IPS-NIHi7 (cell line): ENCODE measurements at regions not wholly inside any gene's neighbourhood (a gene's known extent, or its start where the extent isn't known, plus 50 kb on each side); places are given as distances from the start of the nearest gene placed in this dataset.
"Not testable (repeated sequence)": the region's sequence is repeated elsewhere in the genome, so short reads cannot be mapped to it uniquely, and the experiment has no call there.

Experiments
- DNase-seq: peaks from one replicate; pipeline ENCODE4 v3.0.0; 2012; ENCODE audit warnings: mixed read lengths; ENCODE audit errors: extremely low spot score

GRCh38 chr12:107497231-107497630, 188.4 kb upstream of the PWP1 start:
- no peak for DNase-seq

DNA sequence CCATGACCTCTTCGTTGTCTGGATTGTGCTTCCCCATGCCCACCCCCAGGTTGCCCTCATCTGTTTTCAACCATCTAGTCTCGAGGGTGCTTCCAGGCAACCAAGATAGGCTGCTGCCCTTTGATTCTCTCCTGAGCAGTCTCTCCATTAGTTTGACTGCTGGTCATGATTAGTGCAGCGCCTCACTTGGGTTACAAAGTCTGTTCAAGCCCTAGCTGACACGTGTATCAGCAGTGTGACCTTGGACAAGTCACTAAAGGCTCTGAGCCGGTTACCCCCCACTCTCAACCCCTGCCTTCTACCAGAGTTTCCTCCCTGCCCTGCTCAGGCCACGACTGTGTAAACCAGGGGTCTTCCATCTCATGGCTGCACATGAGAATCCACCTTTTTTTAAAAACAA, 185.3 kb upstream of the PWP1 start:
- no peak for DNase-seq

GRCh38 chr12:107501681-107502080, 183.9 kb upstream of the PWP1 start:
- no peak for DNase-seq

- DNase-seq, result no peak
Measured at GRCh38 chr12:107503129-107503855, 182.3 kb upstream of the PWP1 start.

- no peak for DNase-seq
Measured at GRCh38 chr12:107503887-107504885, 181.4 kb upstream of the PWP1 start.

DNA sequence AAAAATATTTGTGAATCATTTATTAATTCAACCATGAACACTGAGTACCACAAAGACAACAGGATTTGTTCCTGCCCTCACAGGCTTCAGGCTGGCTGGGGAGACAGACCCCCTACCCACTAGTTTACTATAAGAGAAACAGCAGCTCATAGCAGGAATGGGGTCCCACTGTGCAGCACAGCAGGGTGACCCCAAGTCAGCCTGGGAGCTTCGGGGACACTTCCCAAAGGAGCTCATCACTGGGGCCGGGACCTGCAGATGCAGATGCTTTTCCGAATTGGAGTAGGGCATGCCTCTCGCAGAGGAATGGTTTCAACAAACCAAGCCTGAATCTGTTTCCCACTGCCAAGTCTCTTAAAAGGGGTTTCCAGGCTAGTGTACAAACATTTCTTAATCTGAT, 176.2 kb upstream of the PWP1 start:
- no peak for DNase-seq

- no peak for DNase-seq
Measured at GRCh38 chr12:107510211-107510610, 175.4 kb upstream of the PWP1 start.

- DNase-seq, result no peak
Measured at GRCh38 chr12:107511292-107511691, 174.3 kb upstream of the PWP1 start.

DNA sequence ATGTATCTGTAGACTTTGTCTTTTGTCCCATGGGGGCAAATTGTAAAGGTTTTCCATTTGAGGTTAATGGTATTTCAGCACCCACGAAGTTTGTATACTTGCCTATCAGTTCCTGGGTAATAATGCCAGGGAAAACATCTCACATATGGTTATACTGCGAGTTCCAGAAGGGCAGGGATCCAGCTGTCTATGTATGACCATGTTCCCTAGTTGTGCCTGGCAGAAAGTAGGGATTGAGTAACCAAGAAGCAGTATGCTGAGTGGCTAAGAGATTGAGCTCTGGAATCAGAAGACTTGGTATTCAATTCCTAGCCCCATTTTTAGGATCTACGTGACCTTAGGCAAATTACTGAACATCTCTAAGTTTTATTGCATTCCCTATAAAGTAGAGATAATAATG, 173.2 kb upstream of the PWP1 start:
- no peak for DNase-seq

DNA sequence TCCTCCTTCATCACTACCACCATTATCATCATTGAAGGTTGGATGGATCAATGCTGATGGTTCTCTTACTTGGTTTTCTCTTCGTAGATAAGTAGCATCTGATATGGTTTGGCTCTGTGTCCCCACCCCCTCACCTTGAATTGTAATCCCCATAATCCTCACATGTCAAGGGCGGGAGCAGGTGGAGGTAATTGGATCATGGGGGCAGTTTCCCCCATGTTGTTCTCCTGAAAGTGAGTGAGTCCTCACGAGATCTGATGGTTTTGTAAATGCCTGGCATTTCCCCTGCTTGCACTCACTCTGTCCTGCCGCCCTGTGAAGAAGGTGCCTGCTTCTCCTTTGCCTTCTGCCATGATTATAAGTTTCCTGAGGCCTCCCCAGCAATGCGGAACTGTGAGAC, 172.4 kb upstream of the PWP1 start:
- no peak for DNase-seq

DNA sequence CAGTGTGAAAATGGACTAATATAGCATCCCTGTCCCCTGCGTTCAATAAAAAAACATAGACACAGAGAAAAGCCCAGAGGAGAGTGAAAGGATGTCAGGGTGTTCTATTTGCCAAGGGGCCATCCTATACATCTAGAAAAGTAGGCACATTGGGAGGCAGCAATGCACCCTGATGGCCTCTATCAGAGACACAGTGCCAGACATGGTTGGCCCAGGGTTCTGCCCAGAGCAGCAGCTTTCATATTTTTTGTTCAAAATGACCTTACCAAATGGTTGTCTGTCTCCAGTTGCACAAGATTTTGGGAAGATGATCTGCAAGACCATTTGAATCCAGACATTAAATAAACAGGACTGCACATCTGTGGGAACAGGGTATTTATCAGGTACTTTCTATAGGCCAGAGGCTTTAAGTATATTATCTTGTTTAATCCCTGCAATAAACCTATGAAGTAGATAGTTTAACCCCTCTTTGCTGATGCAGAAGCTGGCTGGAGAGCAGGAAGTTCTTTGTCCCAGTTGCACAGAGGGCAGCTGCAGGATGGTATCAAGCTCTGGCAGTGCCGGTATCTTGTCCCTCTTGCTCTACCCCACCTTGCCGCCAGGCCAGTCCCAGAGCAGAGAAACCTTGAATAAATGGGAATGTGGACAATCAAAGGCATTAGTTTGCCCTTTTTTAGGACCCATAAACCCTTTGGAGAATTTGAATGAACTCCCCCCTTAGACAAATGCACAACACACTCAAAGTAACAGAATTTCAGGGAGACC, 171.8 kb upstream of the PWP1 start:
- no peak for DNase-seq

- DNase-seq, result no peak
Measured at GRCh38 chr12:107514887-107515445, 170.6 kb upstream of the PWP1 start.

DNA sequence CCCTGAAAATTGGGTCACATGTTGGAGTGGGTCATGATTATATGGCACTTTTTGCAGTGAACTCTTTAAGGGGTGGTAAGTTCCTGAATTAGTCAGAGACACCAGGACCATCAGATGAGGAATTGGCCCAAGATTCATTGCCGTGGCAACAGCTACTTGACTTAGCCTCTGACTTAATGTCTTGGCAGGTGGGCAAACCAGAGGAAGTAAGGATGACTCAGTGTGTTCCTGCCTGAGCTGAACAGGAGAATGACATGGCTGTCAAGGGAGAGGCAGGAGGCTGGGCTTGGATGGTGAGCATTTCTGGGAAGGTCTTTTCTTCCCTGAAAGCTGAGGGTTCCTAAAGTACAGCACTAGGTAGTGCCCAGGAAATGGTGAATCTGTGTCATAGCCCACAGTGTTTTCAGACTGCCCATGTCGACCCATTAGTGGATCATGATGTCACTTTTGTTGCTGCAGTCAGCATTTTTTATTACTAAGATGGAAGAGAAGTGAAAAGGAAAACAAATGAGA, 170.1 kb upstream of the PWP1 start:
- peak; percentile 54 for DNase-seq

- DNase-seq, result not testable (repeated sequence)
Measured at GRCh38 chr12:107517816-107518215, 167.8 kb upstream of the PWP1 start.

DNA sequence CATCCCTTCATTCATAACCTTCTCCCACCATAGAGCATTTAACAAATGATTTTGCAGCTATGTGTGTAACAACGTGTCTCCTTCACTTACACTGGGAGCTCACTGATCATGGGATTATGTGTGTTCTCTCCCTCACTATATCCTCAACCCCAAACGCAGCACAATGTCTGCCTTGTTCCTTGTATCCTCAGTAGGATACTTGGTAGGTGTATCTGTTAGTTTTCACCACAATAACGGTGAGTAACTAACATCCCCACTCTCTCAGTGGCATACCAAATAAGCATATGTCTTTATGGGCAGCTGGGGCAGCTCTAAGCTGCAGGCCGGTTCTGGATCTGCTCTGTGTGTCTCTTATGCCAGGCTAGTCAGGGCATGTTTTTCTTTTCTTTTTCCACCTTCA, 166.7 kb upstream of the PWP1 start:
- no peak for DNase-seq

GRCh38 chr12:107519906-107520859, 165.4 kb upstream of the PWP1 start:
- no peak for DNase-seq

DNA sequence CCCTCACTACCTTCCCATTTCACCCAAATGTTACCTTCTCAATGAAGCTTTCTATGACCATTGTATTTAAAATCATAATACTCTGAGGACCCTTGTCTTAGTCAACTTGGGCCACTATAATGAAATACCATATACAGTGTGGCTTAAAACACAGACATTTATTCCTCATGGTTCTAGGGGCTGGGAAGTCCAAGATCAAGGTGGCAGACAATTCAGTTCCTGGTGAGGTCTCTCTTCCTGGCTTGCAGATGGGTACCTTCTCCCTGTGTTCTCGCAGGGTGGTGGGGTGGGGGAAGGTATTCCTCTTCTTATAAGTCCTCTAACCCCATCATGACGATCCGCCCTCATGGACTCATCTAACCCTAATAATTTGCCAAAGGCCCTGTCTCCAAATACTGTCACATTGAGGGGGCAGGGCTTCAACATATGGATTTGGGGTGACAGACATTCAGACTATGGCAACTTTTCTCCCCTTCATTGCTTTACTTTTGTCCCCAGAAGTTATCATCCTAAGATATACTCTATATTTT, 163.7 kb upstream of the PWP1 start:
- DNase-seq, result no peak

DNA sequence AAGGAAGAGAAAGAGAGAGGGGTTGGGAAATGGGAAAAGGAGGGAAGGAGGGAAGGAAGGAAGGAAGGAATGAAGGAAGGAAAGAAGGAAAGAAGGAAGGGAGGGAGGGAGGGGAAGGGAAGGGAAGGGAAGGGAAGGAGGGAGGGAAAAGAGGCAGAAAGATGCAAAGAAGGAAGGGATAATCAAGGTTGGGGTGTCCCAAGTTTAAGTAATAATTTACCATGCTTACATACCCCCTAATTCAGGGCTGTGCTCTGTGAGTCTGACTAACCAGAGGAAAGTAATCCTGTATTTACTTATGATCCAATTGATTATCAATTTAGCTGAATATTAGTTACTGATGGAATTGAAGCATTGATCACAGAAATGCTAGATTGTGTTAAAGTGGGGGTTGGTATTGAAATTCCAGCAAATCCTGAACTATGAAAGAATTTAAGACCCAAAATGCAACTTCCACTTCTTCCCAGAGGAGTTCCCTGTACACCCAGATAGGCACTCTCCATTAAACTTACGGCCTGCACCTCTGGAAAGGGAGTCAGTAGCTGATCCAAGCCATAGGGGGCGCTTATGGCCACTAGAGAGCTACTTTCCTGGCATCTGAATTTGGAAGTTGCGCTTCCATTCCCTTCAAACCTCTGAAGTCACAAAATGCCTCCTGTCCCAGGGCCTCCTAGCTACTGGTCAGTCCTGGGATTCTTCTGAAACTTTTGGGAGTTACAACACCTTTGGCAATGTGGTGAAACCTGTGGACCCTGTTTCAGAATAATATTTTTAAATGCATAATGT, 162.7 kb upstream of the PWP1 start:
- peak; percentile 71 for DNase-seq

- no peak for DNase-seq
Measured at GRCh38 chr12:107523775-107524535, 161.6 kb upstream of the PWP1 start.
